Activated naive CD4-positive, alpha-beta T cell treated with anti-CD3 and anti-CD28 coated beads, Interleukin-2, amount 50 U/mL, for 24 hours (primary cell): ENCODE measurements at regions not wholly inside any gene's neighbourhood (a gene's known extent, or its start where the extent isn't known, plus 50 kb on each side); places are given as distances from the start of the nearest gene placed in this dataset.
"Not testable (repeated sequence)": the region's sequence is repeated elsewhere in the genome, so short reads cannot be mapped to it uniquely, and the experiment has no call there.

Source experiments
- H3K27ac Mint-ChIP-seq: one replicate; pipeline ENCODE4 v1.8.0; 2021; ENCODE audit warnings: mild to moderate bottlenecking, mixed read lengths
- H3K27me3 Mint-ChIP-seq: one replicate; pipeline ENCODE4 v1.8.0; 2021; ENCODE audit warnings: mixed read lengths
- H3K36me3 Mint-ChIP-seq: one replicate; pipeline ENCODE4 v1.8.0; 2021; ENCODE audit warnings: mixed read lengths
- H3K4me1 Mint-ChIP-seq: one replicate; pipeline ENCODE4 v1.8.0; 2021; ENCODE audit warnings: mixed read lengths
- H3K4me3 Mint-ChIP-seq: one replicate; pipeline ENCODE4 v1.8.0; 2021; ENCODE audit warnings: mild to moderate bottlenecking, mixed read lengths
- H3K9me3 Mint-ChIP-seq: one replicate; pipeline ENCODE4 v1.8.0; 2021; ENCODE audit warnings: mixed read lengths

GRCh38 chr4:10810411-10810810 is 125.8 kb upstream of the CLNK start:
- H3K9me3 Mint-ChIP-seq: peaks cover 4% of the 10 kb centered on the region
- H3K27ac Mint-ChIP-seq: no peak overlapping the region
- no peaks in the 10 kb centered on the region for H3K27me3 Mint-ChIP-seq
- H3K36me3 Mint-ChIP-seq: no peaks in the 10 kb centered on the region
- no peak overlapping the region for H3K4me3 Mint-ChIP-seq
- no peaks in the 10 kb centered on the region for H3K4me1 Mint-ChIP-seq

GRCh38 chr4:10809905-10810304 is 125.3 kb upstream of the CLNK start:
- Mint-ChIP-seq H3K36me3 (no peaks in the 10 kb centered on the region), H3K4me3 (no peak overlapping the region), H3K4me1 (no peaks in the 10 kb centered on the region), H3K27ac (no peak overlapping the region), H3K9me3 (peaks cover 4% of the 10 kb centered on the region), H3K27me3 (no peaks in the 10 kb centered on the region)

GRCh38 chr4:10808591-10808990 is 124.0 kb upstream of the CLNK start:
- no peaks in the 10 kb centered on the region for H3K4me1 Mint-ChIP-seq
- no peaks in the 10 kb centered on the region for H3K36me3 Mint-ChIP-seq
- no peak overlapping the region for H3K27ac Mint-ChIP-seq
- peaks cover 2% of the 10 kb centered on the region for H3K27me3 Mint-ChIP-seq
- H3K9me3 Mint-ChIP-seq: peaks cover 4% of the 10 kb centered on the region
- no peak overlapping the region for H3K4me3 Mint-ChIP-seq

GRCh38 chr4:10806953-10807645 is 122.5 kb upstream of the CLNK start:
- Mint-ChIP-seq H3K9me3 (no peaks in the 10 kb centered on the region), H3K4me1 (no peaks in the 10 kb centered on the region), H3K36me3 (no peaks in the 10 kb centered on the region), H3K4me3 (no peak overlapping the region), H3K27ac (no peak overlapping the region), H3K27me3 (peaks cover 2% of the 10 kb centered on the region)

GRCh38 chr4:10803713-10804343 is 119.3 kb upstream of the CLNK start:
- Mint-ChIP-seq H3K4me3 (no peak overlapping the region), H3K27ac (no peak overlapping the region)

GRCh38 chr4:10787365-10787764 is 102.8 kb upstream of the CLNK start:
- Mint-ChIP-seq H3K27ac (peak overlapping the region; percentile 44), H3K27me3 (peaks cover 1% of the 10 kb centered on the region), H3K4me3 (no peak overlapping the region), H3K9me3 (no peaks in the 10 kb centered on the region), H3K4me1 (no peaks in the 10 kb centered on the region), H3K36me3 (no peaks in the 10 kb centered on the region)

More at GRCh38 chr4:10803713-10804343, 119.3 kb upstream of the CLNK start:
- Mint-ChIP-seq H3K9me3 (no peaks in the 10 kb centered on the region), H3K36me3 (no peaks in the 10 kb centered on the region), H3K27me3 (peaks cover 2% of the 10 kb centered on the region), H3K4me1 (no peaks in the 10 kb centered on the region)

GRCh38 chr4:10784621-10785020 is 100.1 kb upstream of the CLNK start:
- Mint-ChIP-seq H3K9me3 (no peaks in the 10 kb centered on the region), H3K4me1 (no peaks in the 10 kb centered on the region), H3K36me3 (no peaks in the 10 kb centered on the region), H3K4me3 (no peak overlapping the region), H3K27ac (no peak overlapping the region), H3K27me3 (peaks cover 1% of the 10 kb centered on the region)

- no peak overlapping the region for H3K4me3 Mint-ChIP-seq
- H3K27ac Mint-ChIP-seq: no peak overlapping the region
- H3K9me3 Mint-ChIP-seq: no peaks in the 10 kb centered on the region
- H3K36me3 Mint-ChIP-seq: no peaks in the 10 kb centered on the region
- no peaks in the 10 kb centered on the region for H3K4me1 Mint-ChIP-seq
- H3K27me3 Mint-ChIP-seq: peaks cover 1% of the 10 kb centered on the region
Measured at GRCh38 chr4:10783351-10783750, 98.8 kb upstream of the CLNK start.

GRCh38 chr4:10781805-10782204 is 97.2 kb upstream of the CLNK start:
- Mint-ChIP-seq H3K27me3 (peaks cover 1% of the 10 kb centered on the region), H3K9me3 (no peaks in the 10 kb centered on the region), H3K4me3 (no peak overlapping the region), H3K27ac (no peak overlapping the region), H3K36me3 (no peaks in the 10 kb centered on the region), H3K4me1 (no peaks in the 10 kb centered on the region)

GRCh38 chr4:10780803-10781202 is 96.2 kb upstream of the CLNK start:
- H3K27ac Mint-ChIP-seq, H3K9me3 Mint-ChIP-seq, H3K4me1 Mint-ChIP-seq, H3K27me3 Mint-ChIP-seq, H3K4me3 Mint-ChIP-seq, H3K36me3 Mint-ChIP-seq: not testable (repeated sequence)

GRCh38 chr4:10775132-10775531 is 90.6 kb upstream of the CLNK start:
- H3K27me3 Mint-ChIP-seq, H3K27ac Mint-ChIP-seq, H3K9me3 Mint-ChIP-seq, H3K4me3 Mint-ChIP-seq, H3K36me3 Mint-ChIP-seq, H3K4me1 Mint-ChIP-seq: not testable (repeated sequence)

GRCh38 chr4:10773656-10774055 is 89.1 kb upstream of the CLNK start:
- H3K4me1 Mint-ChIP-seq: no peaks in the 10 kb centered on the region
- H3K9me3 Mint-ChIP-seq: no peaks in the 10 kb centered on the region
- no peak overlapping the region for H3K27ac Mint-ChIP-seq
- no peak overlapping the region for H3K4me3 Mint-ChIP-seq
- no peaks in the 10 kb centered on the region for H3K27me3 Mint-ChIP-seq
- H3K36me3 Mint-ChIP-seq: no peaks in the 10 kb centered on the region

- Mint-ChIP-seq H3K4me3 (no peak overlapping the region), H3K4me1 (no peaks in the 10 kb centered on the region), H3K27ac (no peak overlapping the region), H3K9me3 (no peaks in the 10 kb centered on the region), H3K36me3 (no peaks in the 10 kb centered on the region), H3K27me3 (no peaks in the 10 kb centered on the region)
Measured at GRCh38 chr4:10773010-10773409, 88.4 kb upstream of the CLNK start.

GRCh38 chr4:10765386-10765785 is 80.8 kb upstream of the CLNK start:
- Mint-ChIP-seq H3K4me3 (no peak overlapping the region), H3K27ac (no peak overlapping the region), H3K4me1 (no peaks in the 10 kb centered on the region), H3K27me3 (no peaks in the 10 kb centered on the region), H3K36me3 (no peaks in the 10 kb centered on the region), H3K9me3 (no peaks in the 10 kb centered on the region)

GRCh38 chr4:10762561-10762960 is 78.0 kb upstream of the CLNK start:
- Mint-ChIP-seq H3K4me3 (no peak overlapping the region), H3K4me1 (no peaks in the 10 kb centered on the region), H3K27ac (no peak overlapping the region), H3K27me3 (no peaks in the 10 kb centered on the region), H3K9me3 (no peaks in the 10 kb centered on the region), H3K36me3 (no peaks in the 10 kb centered on the region)

- Mint-ChIP-seq H3K36me3 (no peaks in the 10 kb centered on the region), H3K4me1 (no peaks in the 10 kb centered on the region), H3K4me3 (no peak overlapping the region), H3K27ac (no peak overlapping the region), H3K9me3 (no peaks in the 10 kb centered on the region), H3K27me3 (no peaks in the 10 kb centered on the region)
Measured at GRCh38 chr4:10761903-10762302, 77.3 kb upstream of the CLNK start.

- Mint-ChIP-seq H3K9me3 (no peaks in the 10 kb centered on the region), H3K4me1 (no peaks in the 10 kb centered on the region), H3K36me3 (no peaks in the 10 kb centered on the region), H3K27me3 (no peaks in the 10 kb centered on the region), H3K4me3 (no peak overlapping the region), H3K27ac (no peak overlapping the region)
Measured at GRCh38 chr4:10760086-10760485, 75.5 kb upstream of the CLNK start.
